Endothelial cell of umbilical vein (primary cell): ENCODE measurements at regions not wholly inside any gene's neighbourhood (a gene's known extent, or its start where the extent isn't known, plus 50 kb on each side); places are given as distances from the start of the nearest gene placed in this dataset.

ENCODE experiments used
- CTCF ChIP-seq, 2 donors: IDR thresholded peaks; 1 replicate in 1 of 2; 2 replicates in 1 of 2; pipeline ENCODE4 v1.5.1; 2011; ENCODE audit warnings: low read length in 2 of 2, mild to moderate bottlenecking in 2 of 2, moderate library complexity in 2 of 2, control low read depth in 1 of 2, inconsistent platforms in 1 of 2, low read depth in 1 of 2; ENCODE audit not compliant: insufficient read depth in 1 of 2; ENCODE audit errors: extremely low read depth in 1 of 2
- EZH2 ChIP-seq: IDR thresholded peaks from 2 replicates; pipeline ENCODE4 v1.6.1; 2012; ENCODE audit warnings: borderline replicate concordance, low read depth, mild to moderate bottlenecking, moderate library complexity, low read length, inconsistent platforms; ENCODE audit not compliant: severe bottlenecking
- POLR2AphosphoS5 ChIP-seq: IDR thresholded peaks from 2 replicates; pipeline ENCODE4 v1.6.1; 2012; ENCODE audit warnings: low read depth, mild to moderate bottlenecking, control low read depth, low read length, moderate library complexity; ENCODE audit not compliant: insufficient read depth

GRCh38 chr10:78550090-78550489 is 516.4 kb downstream of the RPS24 start:
- TF ChIP-seq CTCF (IDR thresholded peaks at IDR 0.05; ENCODE audit: extremely low read depth in 1 of 2, insufficient read depth in 1 of 2, low read depth in 1 of 2, low read length in 2 of 2) = no peak
- TF ChIP-seq EZH2 = no peak
- no peak for TF ChIP-seq POLR2AphosphoS5
